ENCODE measurements at regions not wholly inside any gene's neighbourhood (a gene's known extent, or its start where the extent isn't known, plus 50 kb on each side); places are given as distances from the start of the nearest gene placed in this dataset.

DNA sequence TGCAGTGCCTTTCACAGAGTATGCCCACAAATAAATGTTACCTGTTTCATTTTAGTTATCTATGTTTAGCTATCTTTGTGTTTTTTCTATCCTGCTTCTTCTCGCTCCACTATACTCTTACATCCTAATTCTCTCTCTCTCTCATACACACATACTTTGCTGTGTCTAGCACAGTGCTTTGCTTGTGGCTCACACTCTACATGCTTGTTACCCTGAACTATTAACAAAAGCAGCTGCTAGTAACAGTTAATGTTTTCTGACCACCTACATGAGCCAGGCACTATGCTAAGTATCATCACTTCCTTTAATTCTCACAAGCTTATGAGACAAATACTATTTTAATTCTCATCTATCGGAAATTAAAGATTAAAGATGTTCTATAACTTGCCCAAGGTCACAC lies 390.5 kb upstream of the HNRNPA3 start:
- Histone ChIP-seq H3K27me3 (no peaks in the 10 kb centered on the region), H3K27ac (no peak overlapping the region), H3K9me3 (no peaks in the 10 kb centered on the region), H3K36me3 (no peaks in the 10 kb centered on the region), H3K4me1 (no peaks in the 10 kb centered on the region), H3K4me3 (no peak overlapping the region)
- DNase-seq (ENCODE audit: low spot score), result no peak
- TF ChIP-seq, protein P1, sequence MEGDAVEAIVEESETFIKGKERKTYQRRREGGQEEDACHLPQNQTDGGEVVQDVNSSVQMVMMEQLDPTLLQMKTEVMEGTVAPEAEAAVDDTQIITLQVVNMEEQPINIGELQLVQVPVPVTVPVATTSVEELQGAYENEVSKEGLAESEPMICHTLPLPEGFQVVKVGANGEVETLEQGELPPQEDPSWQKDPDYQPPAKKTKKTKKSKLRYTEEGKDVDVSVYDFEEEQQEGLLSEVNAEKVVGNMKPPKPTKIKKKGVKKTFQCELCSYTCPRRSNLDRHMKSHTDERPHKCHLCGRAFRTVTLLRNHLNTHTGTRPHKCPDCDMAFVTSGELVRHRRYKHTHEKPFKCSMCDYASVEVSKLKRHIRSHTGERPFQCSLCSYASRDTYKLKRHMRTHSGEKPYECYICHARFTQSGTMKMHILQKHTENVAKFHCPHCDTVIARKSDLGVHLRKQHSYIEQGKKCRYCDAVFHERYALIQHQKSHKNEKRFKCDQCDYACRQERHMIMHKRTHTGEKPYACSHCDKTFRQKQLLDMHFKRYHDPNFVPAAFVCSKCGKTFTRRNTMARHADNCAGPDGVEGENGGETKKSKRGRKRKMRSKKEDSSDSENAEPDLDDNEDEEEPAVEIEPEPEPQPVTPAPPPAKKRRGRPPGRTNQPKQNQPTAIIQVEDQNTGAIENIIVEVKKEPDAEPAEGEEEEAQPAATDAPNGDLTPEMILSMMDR (IDR thresholded peaks at IDR 0.05), result no peak

DNA sequence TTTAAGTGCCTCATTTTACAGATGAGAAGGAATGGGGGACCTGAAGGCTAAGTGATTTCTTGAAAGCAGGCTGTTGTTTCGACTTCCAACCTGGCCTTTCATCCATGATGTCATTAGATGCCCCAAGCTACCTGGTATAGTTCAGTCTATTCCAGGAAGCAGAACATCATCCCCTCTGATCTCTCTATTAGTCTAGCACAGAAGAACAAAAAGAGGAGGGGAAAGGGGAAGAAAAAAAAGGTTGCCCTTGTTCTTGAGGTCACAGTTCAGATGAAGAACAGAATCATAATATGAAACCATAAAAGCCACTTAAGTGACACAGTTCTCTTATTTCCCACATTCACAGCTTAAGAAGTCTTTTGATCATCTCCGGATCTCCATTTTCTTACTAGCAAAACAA lies 386.2 kb upstream of the HNRNPA3 start:
- no peak for DNase-seq (ENCODE audit: low spot score)
- H3K4me3 ChIP-seq, result no peak overlapping the region
- TF ChIP-seq, protein P1 (IDR thresholded peaks at IDR 0.05), result no peak
- H3K4me1 ChIP-seq, result no peaks in the 10 kb centered on the region
- H3K9me3 ChIP-seq, result no peaks in the 10 kb centered on the region
- H3K36me3 ChIP-seq, result no peaks in the 10 kb centered on the region
- H3K27me3 ChIP-seq, result no peaks in the 10 kb centered on the region
- no peak overlapping the region for H3K27ac ChIP-seq

DNA sequence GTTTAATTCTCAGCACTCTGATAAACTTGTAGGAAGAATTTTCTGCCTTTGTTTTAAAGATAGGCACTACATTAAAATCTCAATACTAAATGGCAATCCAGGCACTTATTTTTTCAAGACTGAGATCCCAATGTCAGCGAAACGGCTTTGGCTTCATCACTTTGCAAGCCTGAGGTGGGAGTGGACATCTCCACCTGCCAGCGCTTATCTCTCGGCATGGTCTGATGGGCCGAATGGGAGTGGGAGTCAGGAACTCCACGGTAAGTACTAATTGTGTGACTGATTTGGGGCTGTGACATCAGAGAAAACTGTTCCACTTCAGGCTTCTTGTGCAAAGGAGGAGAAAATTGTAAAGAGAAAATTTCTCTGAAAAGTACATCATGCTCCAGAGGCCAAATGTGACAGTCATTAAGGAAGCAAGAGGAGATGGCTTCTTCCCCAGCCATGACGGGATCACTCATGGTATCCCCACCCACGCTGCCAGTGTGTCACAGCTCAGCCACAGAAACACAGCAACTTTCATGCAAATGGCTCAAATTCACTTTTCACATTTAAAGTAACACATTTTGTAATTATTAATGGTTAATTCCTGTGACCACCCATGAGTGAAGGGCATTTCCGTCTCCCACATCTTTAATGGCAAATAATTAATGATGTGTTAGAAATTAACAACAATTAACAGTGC lies 385.5 kb upstream of the HNRNPA3 start:
- no peaks in the 10 kb centered on the region for H3K27me3 ChIP-seq
- H3K4me3 ChIP-seq, result no peak overlapping the region
- TF ChIP-seq, protein P1 (IDR thresholded peaks at IDR 0.05), result no peak
- DNase-seq (ENCODE audit: low spot score), result no peak
- H3K36me3 ChIP-seq, result no peaks in the 10 kb centered on the region
- no peak overlapping the region for H3K27ac ChIP-seq
- H3K9me3 ChIP-seq, result no peaks in the 10 kb centered on the region
- no peaks in the 10 kb centered on the region for H3K4me1 ChIP-seq

DNA sequence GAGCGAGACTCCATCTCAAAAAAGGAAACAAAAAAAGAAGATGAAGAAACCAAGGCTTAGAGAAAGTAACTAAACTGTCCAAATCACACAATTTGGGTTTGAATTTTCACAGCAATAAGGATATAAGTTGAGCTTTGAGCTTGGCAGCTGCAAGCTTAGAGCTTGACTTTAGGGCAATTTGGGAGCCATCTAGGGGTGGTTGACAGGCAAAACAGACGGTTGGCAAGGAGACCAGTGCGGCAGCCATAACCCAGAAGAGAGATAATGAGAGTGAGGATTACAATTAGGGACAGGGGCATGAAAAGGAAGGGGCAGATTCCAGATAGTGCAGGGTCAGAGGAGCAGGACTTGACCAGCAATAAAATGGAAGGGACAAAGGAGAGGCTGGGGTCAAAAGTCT lies 382.2 kb upstream of the HNRNPA3 start:
- no peak overlapping the region for H3K4me3 ChIP-seq
- DNase-seq (ENCODE audit: low spot score), result no peak
- TF ChIP-seq, protein P1 (IDR thresholded peaks at IDR 0.05), result no peak
- no peak overlapping the region for H3K27ac ChIP-seq
- no peaks in the 10 kb centered on the region for H3K27me3 ChIP-seq
- no peaks in the 10 kb centered on the region for H3K36me3 ChIP-seq
- H3K9me3 ChIP-seq, result no peaks in the 10 kb centered on the region
- no peaks in the 10 kb centered on the region for H3K4me1 ChIP-seq

DNA sequence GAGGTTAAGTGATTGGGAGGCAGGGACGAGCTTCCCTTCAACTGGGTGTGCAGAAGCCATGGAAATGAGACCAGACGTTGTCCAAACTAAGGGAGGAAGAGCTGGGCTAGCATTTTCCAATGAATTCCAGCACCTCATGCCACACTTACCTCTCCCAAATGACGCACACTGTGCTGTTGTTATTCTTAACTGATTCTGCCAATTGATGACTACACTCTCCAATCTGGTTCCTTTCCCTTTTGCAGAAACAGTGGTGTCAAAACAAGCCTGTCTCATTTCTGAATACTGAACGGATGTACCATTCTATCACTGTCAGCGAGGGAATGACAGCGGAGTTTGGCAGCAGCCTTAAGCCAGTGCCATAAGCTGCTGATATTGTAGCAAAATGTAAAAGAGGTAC lies 380.5 kb upstream of the HNRNPA3 start:
- no peak overlapping the region for H3K27ac ChIP-seq
- TF ChIP-seq, protein P1 (IDR thresholded peaks at IDR 0.05), result no peak
- H3K27me3 ChIP-seq, result no peaks in the 10 kb centered on the region
- H3K4me3 ChIP-seq, result no peak overlapping the region
- no peaks in the 10 kb centered on the region for H3K4me1 ChIP-seq
- no peak for DNase-seq (ENCODE audit: low spot score)
- no peaks in the 10 kb centered on the region for H3K9me3 ChIP-seq
- no peaks in the 10 kb centered on the region for H3K36me3 ChIP-seq

DNA sequence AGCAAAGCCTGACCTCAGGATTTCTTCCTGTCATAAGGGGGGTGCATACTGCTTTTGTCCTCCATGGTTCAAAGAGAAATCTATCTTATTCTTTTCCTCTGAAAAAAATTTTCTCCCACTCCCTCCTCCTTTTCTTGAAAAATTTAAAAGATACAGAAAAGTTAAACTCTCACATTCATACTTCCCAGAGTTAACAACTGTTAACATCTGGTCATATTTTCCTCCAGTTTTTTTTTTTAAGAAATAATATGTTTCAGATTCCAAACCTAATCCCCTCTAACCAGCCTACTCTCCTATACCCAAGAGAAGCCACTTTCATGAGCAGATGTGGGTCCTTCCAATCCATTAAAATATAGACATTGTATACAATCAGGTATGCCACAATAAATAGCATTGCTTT lies 378.9 kb upstream of the HNRNPA3 start:
- TF ChIP-seq, protein P1 (IDR thresholded peaks at IDR 0.05), result no peak
- no peaks in the 10 kb centered on the region for H3K27me3 ChIP-seq
- H3K36me3 ChIP-seq, result no peaks in the 10 kb centered on the region
- no peak for DNase-seq (ENCODE audit: low spot score)
- H3K4me1 ChIP-seq, result no peaks in the 10 kb centered on the region
- H3K27ac ChIP-seq, result no peak overlapping the region
- H3K4me3 ChIP-seq, result no peak overlapping the region
- no peaks in the 10 kb centered on the region for H3K9me3 ChIP-seq
